Endothelial cell of umbilical vein (primary cell): ENCODE measurements at regions not wholly inside any gene's neighbourhood (a gene's known extent, or its start where the extent isn't known, plus 50 kb on each side); places are given as distances from the start of the nearest gene placed in this dataset.
A peak's percentile ranks its signal among the peaks of the same experiment; 100 is the strongest.

Experiments used
- BruUV-seq: library from RNA; stranded (reverse); fragments of 400-500 nt; replicated peaks from 2 replicates; lab custom pipeline; 2021; lab: Mats Ljungman, UMichigan
- CTCF ChIA-PET: fragments of 300-600, 350-600 bp; sonication (Branson Sonifier 250); formaldehyde crosslinking; loops from one replicate; lab custom pipeline; 2021; ENCODE audit warnings: antibody characterized with exemption, inconsistent platforms; lab: Charles Lee
- POLR2A ChIA-PET: fragments of 300-600, 350-600 bp; sonication (Branson Sonifier 250); formaldehyde crosslinking; loops from one replicate; lab custom pipeline; 2021; ENCODE audit warnings: antibody characterized with exemption, inconsistent platforms; lab: Charles Lee
- DNase-seq: peaks from one replicate; pipeline ENCODE4 v3.0.0-alpha.2; 2011; ENCODE audit warnings: low read depth, low spot score
- FAIRE-seq: peaks from 2 replicates; lab custom pipeline; 2011; peaks lifted over from hg19 to GRCh38; lab: Jason Lieb, UNC
- H2AFZ ChIP-seq: 2 replicates; pipeline ENCODE4 v1.6.0; 2012; ENCODE audit warnings: low read depth, low read length, control low read depth, inconsistent platforms
- H3K27ac ChIP-seq: 2 replicates; pipeline ENCODE4 v1.5.1; 2011; ENCODE audit warnings: low read depth, mild to moderate bottlenecking, control low read depth, low read length, moderate library complexity; ENCODE audit not compliant: insufficient read depth
- H3K27me3 ChIP-seq, 2 experiments: 2 replicates each; pipeline versions ENCODE4 v1.6.0 to v1.6.1; 2011; ENCODE audit warnings: low read length in 2 of 2, mixed read lengths in 1 of 2; ENCODE audit not compliant: control insufficient read depth in 2 of 2, insufficient read depth in 2 of 2
- H3K36me3 ChIP-seq, 2 experiments: 2 replicates in 1 of 2; 3 replicates in 1 of 2; pipeline ENCODE4 v1.5.1; 2011; ENCODE audit warnings: low read length in 2 of 2, mild to moderate bottlenecking in 1 of 2, moderate library complexity in 1 of 2; ENCODE audit not compliant: control insufficient read depth in 2 of 2, insufficient read depth in 2 of 2; ENCODE audit errors: extremely low read depth in 1 of 2
- H3K4me1 ChIP-seq: 3 replicates; pipeline ENCODE4 v1.5.1; 2011; ENCODE audit warnings: mild to moderate bottlenecking, low read length; ENCODE audit not compliant: control insufficient read depth, insufficient read depth; ENCODE audit errors: extremely low read depth
- H3K4me2 ChIP-seq: 2 replicates; pipeline ENCODE4 v1.6.1; 2011; ENCODE audit warnings: low read length, control low read depth, mixed read lengths; ENCODE audit not compliant: insufficient read depth
- H3K4me3 ChIP-seq, 3 experiments: fragments of 200-600 bp in 1 of 3; sonication (generic), shearing (Covaris generic) in 1 of 3; replicated peaks in 1 of 3; 2 replicates each; pipeline ENCODE4 v1.5.1; 2011 to 2016; ENCODE audit warnings: control low read depth in 3 of 3, low read length in 3 of 3, mild to moderate bottlenecking in 2 of 3, inconsistent platforms in 1 of 3, low read depth in 1 of 3, moderate library complexity in 1 of 3; ENCODE audit not compliant: insufficient read depth in 1 of 3
- H3K79me2 ChIP-seq: 2 replicates; pipeline ENCODE4 v1.6.0; 2012; ENCODE audit warnings: low read length, inconsistent platforms; ENCODE audit not compliant: control insufficient read depth, insufficient read depth
- H3K9ac ChIP-seq: replicated peaks from 2 replicates; pipeline ENCODE3; 2011; ENCODE audit warnings: low read length, control low read depth; ENCODE audit not compliant: insufficient read depth; ENCODE audit errors: extremely low read depth
- H3K9me1 ChIP-seq: replicated peaks from 3 replicates; pipeline ENCODE4 v1.6.0; 2011; ENCODE audit warnings: mild to moderate bottlenecking, low read length; ENCODE audit not compliant: control insufficient read depth, insufficient read depth; ENCODE audit errors: extremely low read depth
- H3K9me3 ChIP-seq: replicated peaks from 2 replicates; pipeline ENCODE4 v1.5.1; 2012; ENCODE audit warnings: low read length, inconsistent platforms; ENCODE audit not compliant: control insufficient read depth, insufficient read depth
- H4K20me1 ChIP-seq: replicated peaks from 2 replicates; pipeline ENCODE3; 2011; ENCODE audit warnings: mild to moderate bottlenecking, low read length; ENCODE audit not compliant: control insufficient read depth, insufficient read depth; ENCODE audit errors: extremely low read depth
- FOS ChIP-seq: IDR thresholded peaks from 2 replicates; pipeline ENCODE4 v1.6.1; 2011; ENCODE audit warnings: mild to moderate bottlenecking, low read length, moderate library complexity, borderline replicate concordance; ENCODE audit not compliant: insufficient read depth
- GATA2 ChIP-seq: IDR thresholded peaks from 2 replicates; pipeline ENCODE4 v1.7.0; 2011; ENCODE audit warnings: low read depth, mild to moderate bottlenecking, moderate library complexity, mixed read lengths, low read length; ENCODE audit not compliant: insufficient read length, insufficient read depth
- POLR2A ChIP-seq: IDR thresholded peaks from 2 replicates; pipeline ENCODE4 v1.6.1; 2012; ENCODE audit warnings: low read depth, mild to moderate bottlenecking, control low read depth, low read length
- dilution Hi-C: fragments of 300-500 bp; cut with MboI; formaldehyde crosslinking; loops from one replicate; pipeline ENCODE4 v1.15.0; 2019; ENCODE audit warnings: low sequenced_read_pairs; ENCODE audit not compliant: extremely low pct_ligation_motif_present
- intact Hi-C: fragments of 100-400 bp; cut with micrococcal nuclease; formaldehyde crosslinking; loops from one replicate; pipeline ENCODE4 v1.10.0; 2022

- FAIRE-seq (no peak), DNase-seq (no peak)
- Histone ChIP-seq H3K79me2 (no peaks in the 10 kb centered on the region), H3K9me3 (no peaks in the 10 kb centered on the region), H3K4me3 (no peak overlapping the region), H3K4me1 (peaks cover 21% of the 10 kb centered on the region), H4K20me1 (no peaks in the 10 kb centered on the region), H3K9me1 (no peaks in the 10 kb centered on the region), H2AFZ (no peak overlapping the region), H3K27me3 (no peaks in the 10 kb centered on the region), H3K9ac (no peak overlapping the region), H3K27ac (peak overlapping the region; percentile 57), H3K36me3 (no peaks in the 10 kb centered on the region), H3K4me2 (peak overlapping the region; percentile 92)
- intact Hi-C loops = loop anchor here (1.0 kb wide), 1 partner anchor 14 kb away; no protein-coding TSS in a partner anchor
- no peak for TF ChIP-seq FOS
- TF ChIP-seq POLR2A = no peak
- TF ChIP-seq GATA2 = no peak
- dilution Hi-C loops = no loop called here
- no TSS peak for BruUV-seq
- ChIA-PET POLR2A (no interaction called here), CTCF (no interaction called here)
Observed at GRCh38 chr6:7960848-7961247, 50.3 kb upstream of the TXNDC5 start.
